Endothelial cell of umbilical vein (primary cell): ENCODE measurements at regions not wholly inside any gene's neighbourhood (a gene's known extent, or its start where the extent isn't known, plus 50 kb on each side); places are given as distances from the start of the nearest gene placed in this dataset.

Experiments used
- BruUV-seq: library from RNA; stranded (reverse); fragments of 400-500 nt; replicated peaks from 2 replicates; lab custom pipeline; 2021; lab: Mats Ljungman, UMichigan
- CTCF ChIA-PET: fragments of 300-600, 350-600 bp; sonication (Branson Sonifier 250); formaldehyde crosslinking; loops from one replicate; lab custom pipeline; 2021; ENCODE audit warnings: antibody characterized with exemption, inconsistent platforms; lab: Charles Lee
- POLR2A ChIA-PET: fragments of 300-600, 350-600 bp; sonication (Branson Sonifier 250); formaldehyde crosslinking; loops from one replicate; lab custom pipeline; 2021; ENCODE audit warnings: antibody characterized with exemption, inconsistent platforms; lab: Charles Lee
- DNase-seq: peaks from one replicate; pipeline ENCODE4 v3.0.0-alpha.2; 2011; ENCODE audit warnings: low read depth, low spot score
- FAIRE-seq: peaks from 2 replicates; lab custom pipeline; 2011; peaks lifted over from hg19 to GRCh38; lab: Jason Lieb, UNC
- H2AFZ ChIP-seq: 2 replicates; pipeline ENCODE4 v1.6.0; 2012; ENCODE audit warnings: low read depth, low read length, control low read depth, inconsistent platforms
- H3K27ac ChIP-seq: 2 replicates; pipeline ENCODE4 v1.5.1; 2011; ENCODE audit warnings: low read depth, mild to moderate bottlenecking, control low read depth, low read length, moderate library complexity; ENCODE audit not compliant: insufficient read depth
- H3K27me3 ChIP-seq, 2 experiments: 2 replicates each; pipeline versions ENCODE4 v1.6.0 to v1.6.1; 2011; ENCODE audit warnings: low read length in 2 of 2, mixed read lengths in 1 of 2; ENCODE audit not compliant: control insufficient read depth in 2 of 2, insufficient read depth in 2 of 2
- H3K36me3 ChIP-seq, 2 experiments: 2 replicates in 1 of 2; 3 replicates in 1 of 2; pipeline ENCODE4 v1.5.1; 2011; ENCODE audit warnings: low read length in 2 of 2, mild to moderate bottlenecking in 1 of 2, moderate library complexity in 1 of 2; ENCODE audit not compliant: control insufficient read depth in 2 of 2, insufficient read depth in 2 of 2; ENCODE audit errors: extremely low read depth in 1 of 2
- H3K4me1 ChIP-seq: 3 replicates; pipeline ENCODE4 v1.5.1; 2011; ENCODE audit warnings: mild to moderate bottlenecking, low read length; ENCODE audit not compliant: control insufficient read depth, insufficient read depth; ENCODE audit errors: extremely low read depth
- H3K4me2 ChIP-seq: 2 replicates; pipeline ENCODE4 v1.6.1; 2011; ENCODE audit warnings: low read length, control low read depth, mixed read lengths; ENCODE audit not compliant: insufficient read depth
- H3K4me3 ChIP-seq, 3 experiments: fragments of 200-600 bp in 1 of 3; sonication (generic), shearing (Covaris generic) in 1 of 3; replicated peaks in 1 of 3; 2 replicates each; pipeline ENCODE4 v1.5.1; 2011 to 2016; ENCODE audit warnings: control low read depth in 3 of 3, low read length in 3 of 3, mild to moderate bottlenecking in 2 of 3, inconsistent platforms in 1 of 3, low read depth in 1 of 3, moderate library complexity in 1 of 3; ENCODE audit not compliant: insufficient read depth in 1 of 3
- H3K79me2 ChIP-seq: 2 replicates; pipeline ENCODE4 v1.6.0; 2012; ENCODE audit warnings: low read length, inconsistent platforms; ENCODE audit not compliant: control insufficient read depth, insufficient read depth
- H3K9ac ChIP-seq: replicated peaks from 2 replicates; pipeline ENCODE3; 2011; ENCODE audit warnings: low read length, control low read depth; ENCODE audit not compliant: insufficient read depth; ENCODE audit errors: extremely low read depth
- H3K9me1 ChIP-seq: replicated peaks from 3 replicates; pipeline ENCODE4 v1.6.0; 2011; ENCODE audit warnings: mild to moderate bottlenecking, low read length; ENCODE audit not compliant: control insufficient read depth, insufficient read depth; ENCODE audit errors: extremely low read depth
- H3K9me3 ChIP-seq: replicated peaks from 2 replicates; pipeline ENCODE4 v1.5.1; 2012; ENCODE audit warnings: low read length, inconsistent platforms; ENCODE audit not compliant: control insufficient read depth, insufficient read depth
- H4K20me1 ChIP-seq: replicated peaks from 2 replicates; pipeline ENCODE3; 2011; ENCODE audit warnings: mild to moderate bottlenecking, low read length; ENCODE audit not compliant: control insufficient read depth, insufficient read depth; ENCODE audit errors: extremely low read depth
- FOS ChIP-seq: IDR thresholded peaks from 2 replicates; pipeline ENCODE4 v1.6.1; 2011; ENCODE audit warnings: mild to moderate bottlenecking, low read length, moderate library complexity, borderline replicate concordance; ENCODE audit not compliant: insufficient read depth
- JUN ChIP-seq: IDR thresholded peaks from 2 replicates; pipeline ENCODE4 v1.6.1; 2011; ENCODE audit warnings: borderline replicate concordance, low read depth; ENCODE audit not compliant: insufficient read length, insufficient read depth
- MYC ChIP-seq: IDR thresholded peaks from one replicate; pipeline ENCODE4 v1.6.1; 2011; ENCODE audit warnings: mild to moderate bottlenecking, low read depth, low read length
- POLR2AphosphoS5 ChIP-seq: IDR thresholded peaks from 2 replicates; pipeline ENCODE4 v1.6.1; 2012; ENCODE audit warnings: low read depth, mild to moderate bottlenecking, control low read depth, low read length, moderate library complexity; ENCODE audit not compliant: insufficient read depth
- dilution Hi-C: fragments of 300-500 bp; cut with MboI; formaldehyde crosslinking; loops from one replicate; pipeline ENCODE4 v1.15.0; 2019; ENCODE audit warnings: low sequenced_read_pairs; ENCODE audit not compliant: extremely low pct_ligation_motif_present
- intact Hi-C: fragments of 100-400 bp; cut with micrococcal nuclease; formaldehyde crosslinking; loops from one replicate; pipeline ENCODE4 v1.10.0; 2022

DNA sequence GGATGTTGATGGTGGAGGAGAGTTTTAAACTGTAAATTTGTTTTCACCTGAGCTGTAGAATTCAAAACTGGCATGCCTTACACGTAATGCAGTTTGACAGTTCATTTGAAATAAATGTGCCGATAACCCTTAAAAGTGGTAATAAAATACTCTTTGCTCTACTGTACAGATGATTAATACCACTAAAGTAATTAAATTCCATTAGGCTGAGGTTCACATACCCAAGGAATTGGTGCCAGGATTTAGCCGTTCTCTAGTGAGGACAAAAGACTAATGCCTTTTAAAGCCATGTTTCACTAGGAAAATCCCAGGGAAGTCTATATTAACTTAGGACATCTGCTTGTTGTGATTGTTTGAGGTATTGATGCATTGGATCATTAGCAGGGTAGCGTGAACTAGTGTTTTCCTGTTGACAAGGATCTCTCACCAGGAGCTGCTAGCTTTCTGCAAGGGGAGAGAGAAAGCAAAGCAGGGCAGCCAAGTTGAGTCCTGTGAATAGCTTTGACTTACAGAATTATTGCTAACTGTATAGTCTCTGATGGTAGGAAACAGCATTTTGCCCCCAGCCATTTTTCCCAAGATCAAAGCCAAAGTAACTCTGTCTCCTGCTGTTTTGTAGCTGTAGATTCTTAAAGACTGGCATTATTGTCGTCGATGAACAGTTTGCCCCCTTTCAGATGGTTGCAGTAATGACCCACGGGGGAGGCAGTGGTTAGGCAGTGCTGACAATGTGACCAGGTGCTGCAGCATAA, 280.9 kb upstream of the FANCL start:
- BruUV-seq = no TSS peak
- ChIA-PET CTCF (no interaction called here), POLR2A (no interaction called here)
- DNase-seq (no peak), FAIRE-seq (no peak)
- Histone ChIP-seq H3K9me3 (no peaks in the 10 kb centered on the region), H3K27me3 (peaks cover 4 to 7% of the 10 kb centered on the region in 2 experiments), H3K4me1 (no peaks in the 10 kb centered on the region), H3K79me2 (no peaks in the 10 kb centered on the region), H4K20me1 (no peaks in the 10 kb centered on the region), H3K4me3 (no peak overlapping the region), H3K27ac (no peak overlapping the region), H3K9me1 (no peaks in the 10 kb centered on the region), H2AFZ (no peak overlapping the region), H3K36me3 (no peaks in the 10 kb centered on the region), H3K9ac (no peak overlapping the region), H3K4me2 (no peak overlapping the region)
- intact Hi-C loops = no loop called here
- TF ChIP-seq JUN (no peak), MYC (no peak)
- dilution Hi-C loops = no loop called here

- no peak overlapping the region for H3K4me2 ChIP-seq
- no peaks in the 10 kb centered on the region for H4K20me1 ChIP-seq
- H3K9me3 ChIP-seq = no peaks in the 10 kb centered on the region
- no peak overlapping the region for H3K9ac ChIP-seq
- H3K36me3 ChIP-seq = no peaks in the 10 kb centered on the region
- intact Hi-C loops (no loop called here), dilution Hi-C loops (no loop called here)
- no peak overlapping the region for H3K4me3 ChIP-seq
- FAIRE-seq = no peak
- no peaks in the 10 kb centered on the region for H3K4me1 ChIP-seq
- no peak overlapping the region for H3K27ac ChIP-seq
- H3K27me3 ChIP-seq = peaks cover 4 to 7% of the 10 kb centered on the region in 2 experiments
- BruUV-seq = no TSS peak
- ChIA-PET POLR2A (no interaction called here), CTCF (no interaction called here)
- no peak overlapping the region for H2AFZ ChIP-seq
- no peaks in the 10 kb centered on the region for H3K79me2 ChIP-seq
- TF ChIP-seq POLR2AphosphoS5 = no peak
- TF ChIP-seq FOS = no peak
- H3K9me1 ChIP-seq = no peaks in the 10 kb centered on the region
- no peak for DNase-seq
Observed at GRCh38 chr2:58520903-58521302, 279.8 kb upstream of the FANCL start.
